ENCODE measurements at regions not wholly inside any gene's neighbourhood (a gene's known extent, or its start where the extent isn't known, plus 50 kb on each side); places are given as distances from the start of the nearest gene placed in this dataset.
A peak's percentile ranks its signal among the peaks of the same experiment; 100 is the strongest.

GRCh38 chr12:90851800-90852718 lies 102.9 kb downstream of the CCER1 start:
- TF ChIP-seq GATA3 (IDR thresholded peaks at IDR 0.05; ENCODE audit: low read depth, low read length) (no peak), GATA2 (IDR thresholded peaks at IDR 0.05; ENCODE audit: low read depth, low read length) (no peak)

- TF ChIP-seq GATA2 (IDR thresholded peaks at IDR 0.05; ENCODE audit: low read depth, low read length) (no peak), GATA3 (IDR thresholded peaks at IDR 0.05; ENCODE audit: low read depth, low read length) (no peak)
These were observed 112.5 kb downstream of the CCER1 start for GRCh38 chr12:90842477-90842876.

GRCh38 chr12:90841336-90841735 lies 113.6 kb downstream of the CCER1 start:
- TF ChIP-seq GATA3 (IDR thresholded peaks at IDR 0.05; ENCODE audit: low read depth, low read length) (no peak), GATA2 (IDR thresholded peaks at IDR 0.05; ENCODE audit: low read depth, low read length) (no peak)

GRCh38 chr12:90839346-90839745 lies 115.6 kb downstream of the CCER1 start:
- no peak for TF ChIP-seq GATA3 (IDR thresholded peaks at IDR 0.05; ENCODE audit: low read depth, low read length)
- TF ChIP-seq GATA2 (IDR thresholded peaks at IDR 0.05; ENCODE audit: low read depth, low read length), result no peak

GRCh38 chr12:90836689-90837088 lies 118.3 kb downstream of the CCER1 start:
- TF ChIP-seq GATA2 (IDR thresholded peaks at IDR 0.05; ENCODE audit: low read depth, low read length) (peak; percentile 88), GATA3 (IDR thresholded peaks at IDR 0.05; ENCODE audit: low read depth, low read length) (no peak)

GRCh38 chr12:90833228-90833627 lies 121.7 kb downstream of the CCER1 start:
- TF ChIP-seq GATA2 (IDR thresholded peaks at IDR 0.05; ENCODE audit: low read depth, low read length) (no peak), GATA3 (IDR thresholded peaks at IDR 0.05; ENCODE audit: low read depth, low read length) (no peak)

- TF ChIP-seq GATA2 (IDR thresholded peaks at IDR 0.05; ENCODE audit: low read depth, low read length), result no peak
- no peak for TF ChIP-seq GATA3 (IDR thresholded peaks at IDR 0.05; ENCODE audit: low read depth, low read length)
These were observed 122.5 kb downstream of the CCER1 start for GRCh38 chr12:90832427-90832826.

GRCh38 chr12:90831712-90832111 lies 123.3 kb downstream of the CCER1 start:
- TF ChIP-seq GATA3 (IDR thresholded peaks at IDR 0.05; ENCODE audit: low read depth, low read length) (no peak), GATA2 (IDR thresholded peaks at IDR 0.05; ENCODE audit: low read depth, low read length) (no peak)

- TF ChIP-seq GATA3 (IDR thresholded peaks at IDR 0.05; ENCODE audit: low read depth, low read length) (no peak), GATA2 (IDR thresholded peaks at IDR 0.05; ENCODE audit: low read depth, low read length) (no peak)
These were observed 125.9 kb downstream of the CCER1 start for GRCh38 chr12:90829044-90829443.

- TF ChIP-seq GATA2 (IDR thresholded peaks at IDR 0.05; ENCODE audit: low read depth, low read length) (no peak), GATA3 (IDR thresholded peaks at IDR 0.05; ENCODE audit: low read depth, low read length) (no peak)
These were observed 126.4 kb downstream of the CCER1 start for GRCh38 chr12:90828621-90829020.

GRCh38 chr12:90827567-90827966 lies 127.4 kb downstream of the CCER1 start:
- no peak for TF ChIP-seq GATA3 (IDR thresholded peaks at IDR 0.05; ENCODE audit: low read depth, low read length)
- TF ChIP-seq GATA2 (IDR thresholded peaks at IDR 0.05; ENCODE audit: low read depth, low read length), result no peak

GRCh38 chr12:90826036-90826435 lies 128.9 kb downstream of the CCER1 start:
- TF ChIP-seq GATA3 (IDR thresholded peaks at IDR 0.05; ENCODE audit: low read depth, low read length) (no peak), GATA2 (IDR thresholded peaks at IDR 0.05; ENCODE audit: low read depth, low read length) (no peak)

- TF ChIP-seq GATA3 (IDR thresholded peaks at IDR 0.05; ENCODE audit: low read depth, low read length), result no peak
These were observed 131.1 kb downstream of the CCER1 start for GRCh38 chr12:90823859-90824258.

- TF ChIP-seq GATA3 (IDR thresholded peaks at IDR 0.05; ENCODE audit: low read depth, low read length) (no peak), GATA2 (IDR thresholded peaks at IDR 0.05; ENCODE audit: low read depth, low read length) (no peak)
These were observed 135.3 kb downstream of the CCER1 start for GRCh38 chr12:90819709-90820108.

GRCh38 chr12:90816353-90817089 lies 138.5 kb downstream of the CCER1 start:
- TF ChIP-seq GATA3 (IDR thresholded peaks at IDR 0.05; ENCODE audit: low read depth, low read length), result no peak
- no peak for TF ChIP-seq GATA2 (IDR thresholded peaks at IDR 0.05; ENCODE audit: low read depth, low read length)

Measured in SH-SY5Y (cell line).